NCI-H510A (cell line): ENCODE measurements at regions not wholly inside any gene's neighbourhood (a gene's known extent, or its start where the extent isn't known, plus 50 kb on each side); places are given as distances from the start of the nearest gene placed in this dataset.
A peak's percentile ranks its signal among the peaks of the same experiment; 100 is the strongest.

Experiments
- DNase-seq: peaks from one replicate; lab custom pipeline; 2025; lab: John Stamatoyannopoulos, UW

GRCh38 chr3:79542-79941 is 117.0 kb upstream of the CHL1 start:
- DNase-seq = no peak

DNA sequence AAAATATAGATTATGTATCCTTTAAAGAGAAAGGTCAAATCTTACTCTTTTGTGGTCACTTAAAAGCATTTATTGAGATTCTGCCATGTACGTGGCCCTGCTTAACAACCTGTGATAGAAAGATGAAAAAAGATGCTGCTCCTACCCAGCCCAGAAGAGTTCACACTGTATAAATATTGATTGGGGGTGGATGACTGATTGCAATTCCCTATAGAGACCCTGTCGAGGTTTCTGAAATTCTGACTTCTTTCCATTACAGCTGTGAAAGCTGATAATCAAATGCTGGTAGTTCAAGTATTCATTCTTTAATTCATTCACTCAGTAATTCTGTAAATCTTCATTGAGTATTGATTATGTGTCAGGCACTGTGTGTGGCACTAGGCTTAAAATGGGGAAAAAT is 114.1 kb upstream of the CHL1 start:
- DNase-seq = no peak

DNA sequence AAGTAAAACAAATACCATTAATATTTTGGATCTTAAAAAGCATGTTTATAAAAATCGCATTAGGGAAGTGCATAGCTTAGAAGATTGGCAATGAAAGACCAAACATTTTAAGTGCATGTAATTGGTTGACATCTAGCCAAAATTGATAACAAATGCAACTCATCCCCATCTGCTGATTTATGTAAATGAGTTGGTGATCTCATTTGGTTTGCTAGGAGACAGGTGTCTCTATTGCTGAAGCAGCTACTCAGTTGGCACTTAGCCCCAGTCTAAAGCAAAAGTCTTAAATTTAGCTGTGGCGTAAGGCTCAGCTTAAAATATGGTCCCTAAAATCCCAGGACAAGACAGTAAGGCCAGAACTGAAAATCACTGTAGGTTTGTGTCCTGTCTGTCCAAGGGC is 113.5 kb upstream of the CHL1 start:
- no peak for DNase-seq

GRCh38 chr3:85180-85579 is 111.4 kb upstream of the CHL1 start:
- no peak for DNase-seq

DNA sequence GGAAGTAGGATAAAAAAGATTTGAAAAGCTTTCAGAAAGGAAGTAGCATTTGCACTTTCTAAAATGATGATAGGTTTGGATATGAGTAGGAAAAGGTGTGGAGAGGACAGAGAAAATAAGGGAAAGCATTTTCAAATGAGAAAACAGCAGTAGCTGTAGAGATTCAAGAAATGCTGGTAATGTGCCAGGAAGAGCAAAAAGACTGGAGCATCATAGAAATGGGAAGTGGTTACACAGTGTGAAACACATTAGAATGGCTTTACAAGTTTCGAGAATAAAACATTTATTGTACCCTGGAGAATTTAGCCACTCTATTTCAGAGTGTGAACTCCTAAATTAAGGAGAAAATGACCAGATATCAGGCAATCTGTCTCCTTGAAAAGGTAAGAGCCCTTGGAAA is 108.3 kb upstream of the CHL1 start:
- DNase-seq = no peak

- DNase-seq = no peak
Observed at GRCh38 chr3:93746-94145, 102.8 kb upstream of the CHL1 start.

- no peak for DNase-seq
Observed at GRCh38 chr3:96259-96658, 100.3 kb upstream of the CHL1 start.

DNA sequence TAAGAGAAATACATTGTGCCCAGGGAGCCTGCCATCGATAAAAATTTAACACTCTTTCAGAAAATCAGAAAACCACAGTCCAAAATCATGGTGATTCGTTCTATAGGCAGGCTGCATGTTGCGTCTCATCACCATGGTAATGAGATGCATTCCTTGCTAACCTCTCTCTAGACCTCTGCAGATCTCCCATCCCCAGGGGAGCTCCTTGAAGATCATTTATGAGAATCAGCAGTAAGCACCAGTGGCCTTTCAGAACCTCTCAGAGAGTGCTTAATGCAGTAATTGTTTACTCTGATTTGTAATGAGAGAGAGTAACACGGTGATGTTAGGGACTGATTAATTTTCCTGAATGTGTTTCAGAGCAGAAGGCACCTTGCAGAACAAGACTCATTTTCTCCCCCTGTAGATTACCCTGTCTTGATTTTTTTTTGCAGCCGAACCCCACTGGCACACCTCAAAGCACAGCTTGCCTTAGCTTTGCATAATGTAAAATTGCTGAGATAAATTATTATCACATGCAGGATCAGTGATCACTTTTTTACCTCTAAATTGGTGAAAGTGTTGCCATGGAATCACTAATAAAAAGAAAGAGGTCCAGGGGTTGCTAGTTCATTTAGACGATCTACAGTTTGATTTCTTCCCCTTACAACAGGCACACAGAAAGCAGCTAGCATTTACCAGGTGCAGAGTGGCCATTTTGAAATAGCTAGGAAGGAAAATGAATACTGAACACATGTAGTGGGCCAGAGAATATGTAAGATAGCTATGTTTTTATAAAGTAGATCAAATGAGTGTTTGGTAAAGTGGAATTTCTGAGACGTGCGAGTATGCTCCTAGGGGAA is 98.9 kb upstream of the CHL1 start:
- no peak for DNase-seq

GRCh38 chr3:98259-98654 is 98.3 kb upstream of the CHL1 start:
- DNase-seq = no peak

DNA sequence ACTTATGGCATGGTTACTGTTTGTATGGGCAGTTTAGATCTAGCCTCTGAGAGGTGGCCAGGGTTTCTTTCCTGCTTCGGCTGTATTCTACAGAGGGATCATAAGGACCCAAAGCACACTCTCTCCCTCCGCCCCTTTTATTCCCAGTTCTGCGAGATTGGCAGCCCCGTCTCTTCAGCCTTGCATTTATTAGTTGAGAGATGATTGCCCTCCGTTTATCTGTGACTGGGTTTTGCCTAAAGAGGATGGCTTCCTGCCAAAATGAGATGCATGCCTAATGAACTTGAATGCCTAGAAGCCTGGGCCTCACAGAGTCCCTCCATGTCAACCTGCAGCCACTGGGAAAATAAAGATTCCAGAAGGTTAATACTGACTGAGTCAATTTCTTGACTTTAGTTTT is 97.1 kb upstream of the CHL1 start:
- DNase-seq = peak; percentile 24

GRCh38 chr3:102484-102883 is 94.1 kb upstream of the CHL1 start:
- DNase-seq = no peak

- no peak for DNase-seq
Observed at GRCh38 chr3:103991-104390, 92.6 kb upstream of the CHL1 start.

- no peak for DNase-seq
Observed at GRCh38 chr3:105585-105984, 91.0 kb upstream of the CHL1 start.

GRCh38 chr3:106619-107018 is 89.9 kb upstream of the CHL1 start:
- DNase-seq = no peak

DNA sequence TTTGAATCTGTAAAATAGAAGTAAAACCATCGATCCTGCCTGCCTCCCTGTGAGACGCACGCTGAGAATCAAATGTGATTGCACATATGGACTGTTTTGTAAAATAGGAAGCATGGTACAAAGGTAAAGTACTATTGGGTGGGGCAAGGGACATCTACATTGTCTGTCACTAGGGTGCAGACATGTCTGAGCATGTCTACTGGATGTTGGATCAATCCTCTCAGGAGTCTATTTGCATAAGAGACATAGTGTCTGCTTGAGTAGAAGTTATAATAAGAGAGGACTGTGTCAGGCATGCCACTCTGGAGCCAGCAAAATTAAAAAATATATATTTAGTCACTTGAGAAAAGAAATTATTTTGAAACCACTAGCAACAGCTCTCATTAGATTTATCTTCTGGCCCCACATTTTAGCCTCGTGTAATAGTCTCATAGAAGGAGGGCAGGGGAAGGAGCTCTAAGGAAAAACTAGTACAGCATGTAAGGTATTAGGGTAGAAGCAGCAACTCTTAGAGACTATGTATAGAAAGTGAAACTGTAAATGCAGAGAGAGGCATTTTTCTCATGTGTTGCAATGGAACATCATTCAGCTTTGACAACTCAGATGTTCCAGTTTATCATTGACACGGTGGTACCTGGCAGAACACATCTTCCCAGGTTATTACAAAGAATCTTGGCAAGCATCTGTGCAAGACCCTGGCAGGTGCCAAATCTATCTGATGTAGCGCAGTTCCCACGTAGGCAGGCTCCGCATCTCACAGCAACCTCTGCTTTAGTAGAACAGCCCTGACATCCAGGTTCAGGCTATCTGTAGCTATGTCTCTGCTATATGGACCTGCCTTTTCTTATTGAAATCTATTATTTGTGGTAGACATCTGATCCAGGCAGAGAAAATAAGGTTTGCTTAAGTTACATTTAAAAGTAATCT is 85.2 kb upstream of the CHL1 start:
- peak; percentile 62 for DNase-seq

- DNase-seq = no peak
Observed at GRCh38 chr3:112773-113172, 83.8 kb upstream of the CHL1 start.

DNA sequence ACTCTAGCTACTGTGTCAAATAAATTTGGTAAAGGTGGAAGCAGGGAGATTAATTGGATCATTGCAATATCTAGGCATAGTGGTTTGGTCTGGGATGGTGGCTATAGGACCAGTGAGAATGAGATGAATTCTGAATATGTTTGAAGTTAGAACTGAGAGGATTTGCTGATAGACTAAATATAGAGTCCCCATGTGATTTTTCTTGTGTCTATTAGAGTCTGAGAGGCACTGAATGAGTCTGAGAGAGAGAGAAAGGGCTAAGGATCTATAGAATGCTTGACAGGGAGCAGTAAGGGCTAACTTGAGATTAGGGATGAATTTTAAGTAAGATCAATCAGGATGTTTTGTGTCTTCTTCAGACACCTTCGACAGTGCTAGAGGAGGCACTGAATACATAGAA is 77.9 kb upstream of the CHL1 start:
- no peak for DNase-seq

- no peak for DNase-seq
Observed at GRCh38 chr3:123341-123740, 73.2 kb upstream of the CHL1 start.

DNA sequence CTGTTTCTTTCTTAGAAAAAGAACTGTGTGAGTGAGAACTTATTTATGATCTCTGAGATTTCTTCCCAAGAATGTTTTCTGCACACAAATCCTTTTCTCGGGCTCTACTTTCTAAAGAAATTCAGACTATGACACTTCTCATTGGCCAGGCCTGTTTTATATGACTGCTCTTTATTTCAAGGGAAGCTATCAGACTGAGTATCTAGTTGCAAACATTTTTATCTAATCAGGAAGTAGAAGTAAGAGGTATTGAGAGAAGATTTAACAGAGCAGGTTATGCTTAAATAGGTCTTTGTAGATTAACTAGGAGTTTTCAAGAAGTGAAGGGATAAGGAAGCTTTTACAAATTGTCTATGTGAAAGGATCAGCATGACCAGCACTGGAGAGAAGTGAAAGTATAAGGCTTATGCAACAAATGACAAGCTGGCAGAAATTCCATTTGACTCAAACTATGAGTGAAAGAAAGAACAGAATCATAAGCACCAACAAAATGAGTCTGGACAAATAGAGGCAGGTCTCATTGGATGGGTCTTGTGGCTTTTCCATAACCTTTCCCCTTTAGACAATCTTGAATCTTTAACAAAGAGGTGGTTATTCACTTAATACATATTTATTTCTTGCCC is 71.9 kb upstream of the CHL1 start:
- DNase-seq = no peak

DNA sequence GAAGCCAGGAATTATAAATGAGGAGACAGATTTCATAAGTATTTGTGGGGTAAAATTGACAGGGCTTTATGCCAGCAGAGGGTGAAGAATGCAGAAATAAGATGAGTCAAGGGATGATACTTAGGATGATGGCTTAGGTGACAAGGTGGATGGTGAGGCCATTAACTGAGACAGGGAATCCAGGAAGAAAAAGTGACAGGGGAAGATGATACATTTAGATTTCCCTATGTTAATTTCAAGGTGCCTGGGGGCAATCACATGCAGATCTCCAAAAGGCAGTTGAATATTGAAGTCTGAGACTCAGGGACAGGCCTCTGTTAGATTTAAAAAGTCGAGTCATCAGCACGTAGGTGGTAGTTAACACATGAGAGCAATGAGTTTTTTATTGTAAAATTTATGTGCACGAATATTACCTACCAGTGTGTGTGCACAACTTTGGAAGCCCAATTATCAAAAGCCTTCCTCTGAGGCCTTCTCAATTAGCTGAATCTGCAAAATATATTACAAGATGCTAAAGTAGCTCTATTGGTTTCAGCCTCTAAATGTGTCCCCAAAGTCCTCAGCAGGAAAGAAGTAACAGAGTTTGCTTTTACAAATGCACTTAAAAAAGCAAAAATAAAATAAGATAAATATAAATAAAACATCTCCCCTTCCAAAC is 67.9 kb upstream of the CHL1 start:
- DNase-seq = no peak

GRCh38 chr3:131151-131888 is 65.2 kb upstream of the CHL1 start:
- peak; percentile 19 for DNase-seq

- no peak for DNase-seq
Observed at GRCh38 chr3:132378-132777, 64.2 kb upstream of the CHL1 start.
